HG02884 (cell line): ENCODE measurements at regions not wholly inside any gene's neighbourhood (a gene's known extent, or its start where the extent isn't known, plus 50 kb on each side); places are given as distances from the start of the nearest gene placed in this dataset.
"Not testable (repeated sequence)": the region's sequence is repeated elsewhere in the genome, so short reads cannot be mapped to it uniquely, and the experiment has no call there.

Experiments
- ATAC-seq: cut with Tn5 transposase; IDR thresholded peaks from one replicate; pipeline ENCODE4 v1.9.1; 2021; ENCODE audit warnings: mild to moderate bottlenecking, moderate library complexity; ENCODE audit not compliant: unreplicated experiment

GRCh38 chr13:40373608-40374007 is 292.8 kb downstream of the FOXO1 start:
- ATAC-seq = not testable (repeated sequence)

DNA sequence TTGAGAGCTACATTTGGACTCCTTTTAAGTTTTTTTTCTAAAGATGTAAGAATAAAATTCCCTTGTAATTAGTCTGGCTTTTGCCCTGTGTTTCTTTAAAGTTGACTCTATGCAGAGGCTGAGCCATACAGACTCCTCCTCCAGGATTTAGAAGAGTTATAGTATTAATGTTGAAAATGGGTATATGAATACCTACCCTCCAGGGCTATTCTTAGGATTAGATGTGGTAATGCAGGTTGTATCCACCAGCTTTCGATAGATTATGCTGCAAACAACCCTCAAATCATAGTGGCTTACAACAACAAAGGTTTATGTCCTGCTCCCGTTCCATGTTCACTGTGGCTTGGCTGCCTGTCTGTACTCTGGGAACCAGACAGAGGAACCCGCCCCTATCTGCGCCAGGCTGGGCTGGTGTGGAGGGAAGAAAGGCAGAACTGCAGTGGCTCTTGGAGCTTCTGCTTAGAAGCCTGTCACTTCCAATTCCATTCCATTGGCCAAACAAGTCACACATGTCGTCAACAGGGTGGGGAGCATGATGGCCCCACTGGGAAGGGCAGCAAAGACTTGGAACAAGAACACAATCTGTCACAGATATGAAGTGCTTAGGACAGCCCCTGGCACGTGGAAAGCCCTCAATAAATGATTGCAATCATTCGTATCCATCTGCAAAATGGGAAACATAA is 290.8 kb downstream of the FOXO1 start:
- no peak for ATAC-seq

- no peak for ATAC-seq
These were observed 290.1 kb downstream of the FOXO1 start for GRCh38 chr13:40376296-40376849.

DNA sequence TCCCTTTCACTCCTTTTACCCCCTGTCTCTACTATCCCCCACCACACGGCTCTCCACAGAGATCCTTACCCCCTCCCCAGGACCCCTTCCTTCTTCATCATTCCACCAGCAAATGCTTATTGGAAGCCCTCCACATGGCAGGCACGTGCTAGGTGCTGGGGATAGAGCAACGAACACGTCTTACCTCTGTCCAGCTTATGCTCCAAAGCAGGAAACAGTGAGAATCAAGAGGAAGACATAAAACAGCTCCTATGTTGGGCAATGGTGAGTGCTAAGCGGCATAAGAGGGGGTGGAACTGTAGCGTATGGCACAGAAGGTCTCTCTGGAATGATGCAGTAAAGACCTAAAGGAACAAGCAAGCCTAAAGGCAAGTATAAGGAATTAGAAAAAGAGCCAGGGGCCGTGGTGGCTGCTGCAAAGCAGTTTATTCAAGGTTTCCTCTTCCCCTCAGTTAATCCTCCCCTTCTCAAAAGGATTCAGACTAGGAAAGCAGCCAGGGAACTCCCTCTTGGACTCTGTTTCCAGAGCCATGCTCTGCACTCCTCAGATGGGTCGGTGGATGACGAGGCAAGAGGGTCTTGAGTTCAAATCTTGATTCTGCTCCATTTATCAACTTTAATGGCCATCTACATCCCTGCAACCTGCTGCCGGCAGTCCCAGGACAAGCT is 289.4 kb downstream of the FOXO1 start:
- ATAC-seq = no peak

DNA sequence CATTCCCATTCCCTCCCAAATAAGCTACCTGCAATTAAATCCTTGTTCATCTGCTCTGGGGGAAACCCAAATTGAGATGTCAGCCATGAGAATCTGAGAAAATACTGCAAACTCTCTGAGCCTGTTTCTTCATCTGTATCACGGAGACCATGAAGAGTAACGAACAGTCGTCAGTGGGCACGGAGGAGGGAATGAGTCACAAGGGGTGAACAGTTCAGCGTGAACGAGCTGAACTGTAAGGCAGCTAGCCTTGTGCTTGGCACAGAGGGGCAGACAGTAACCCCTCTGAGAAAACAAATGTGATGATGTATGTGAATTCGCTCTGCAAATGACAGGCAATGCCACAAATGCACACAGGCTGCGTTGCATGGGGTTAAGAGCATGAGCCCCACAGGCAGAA is 288.7 kb downstream of the FOXO1 start:
- no peak for ATAC-seq

- ATAC-seq = no peak
These were observed 287.2 kb downstream of the FOXO1 start for GRCh38 chr13:40379196-40379595.

DNA sequence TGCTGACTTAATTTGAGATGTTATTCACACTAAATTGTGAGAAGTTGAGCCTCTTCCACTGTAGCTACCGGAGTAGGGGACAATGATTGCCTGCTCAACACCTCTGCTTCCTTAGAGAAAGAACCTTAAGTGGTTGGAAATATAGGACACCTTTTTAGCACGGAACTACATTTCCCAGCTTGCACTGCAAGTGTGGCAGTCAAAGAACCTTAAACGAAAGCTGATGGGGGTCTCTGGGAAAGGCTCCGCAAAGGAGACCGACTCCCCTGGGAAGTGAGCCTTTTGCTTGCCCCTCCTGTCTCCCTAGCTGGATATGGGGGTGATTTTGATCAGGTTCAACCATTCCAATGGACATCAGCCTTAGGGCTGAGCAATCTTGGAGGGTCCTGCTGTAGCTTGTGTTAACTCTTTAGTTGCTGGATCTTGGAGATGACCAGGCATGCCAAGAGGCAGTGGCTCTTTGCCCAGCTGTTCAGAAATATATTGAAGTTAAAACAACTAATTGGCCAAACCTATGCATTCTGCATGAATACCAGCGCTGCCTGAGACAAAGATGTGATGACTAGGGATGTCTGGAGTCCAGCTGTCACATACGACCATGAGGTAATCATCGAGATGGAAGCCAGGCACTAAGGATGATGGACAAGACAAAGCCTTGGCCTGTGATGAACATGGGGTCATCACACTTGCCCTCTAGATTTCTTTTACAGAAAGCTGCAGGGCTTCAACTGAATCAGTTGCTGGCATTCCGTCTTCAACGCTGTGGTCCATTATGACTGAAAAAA is 286.5 kb downstream of the FOXO1 start:
- no peak for ATAC-seq

DNA sequence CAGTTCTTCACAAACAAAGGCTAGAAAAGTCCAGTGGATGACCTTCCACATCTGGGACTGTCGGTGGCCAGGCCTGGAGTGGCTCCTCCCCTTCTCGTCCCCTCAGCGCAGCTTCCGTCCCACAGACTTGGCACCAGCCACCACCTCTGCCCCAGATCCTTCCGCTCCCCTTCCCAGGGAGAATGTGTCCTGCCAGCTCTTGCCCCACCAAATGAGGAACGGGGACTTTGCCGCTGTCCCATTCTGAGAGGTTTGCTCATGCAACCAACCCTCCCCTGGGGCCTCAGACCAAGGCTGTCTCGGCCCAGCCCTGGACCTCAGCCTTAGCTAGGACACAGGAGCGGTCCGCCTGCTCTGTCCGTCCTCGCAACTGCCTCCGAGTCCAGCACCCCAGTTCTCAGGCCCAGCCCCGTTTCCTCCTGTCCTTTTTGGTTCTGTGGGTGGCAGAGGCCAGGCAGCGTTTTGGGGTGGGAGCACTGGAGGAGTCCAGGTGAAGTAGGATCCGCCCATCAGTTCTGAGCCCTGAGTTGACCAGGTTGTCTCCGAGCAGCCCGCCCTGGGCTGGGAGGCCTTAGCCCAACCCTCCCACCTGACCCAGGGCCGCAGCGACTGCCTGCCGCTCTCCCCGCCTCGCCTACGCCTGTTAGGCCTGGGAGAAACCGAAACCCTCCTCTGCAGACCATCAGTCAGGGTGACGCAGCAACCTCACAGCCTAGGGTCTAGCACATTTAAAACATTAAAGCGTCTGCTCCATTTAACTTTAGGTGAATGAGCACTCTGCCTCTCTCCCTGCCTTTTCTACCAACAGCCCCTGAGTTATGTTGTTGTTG is 284.3 kb downstream of the FOXO1 start:
- no peak for ATAC-seq

DNA sequence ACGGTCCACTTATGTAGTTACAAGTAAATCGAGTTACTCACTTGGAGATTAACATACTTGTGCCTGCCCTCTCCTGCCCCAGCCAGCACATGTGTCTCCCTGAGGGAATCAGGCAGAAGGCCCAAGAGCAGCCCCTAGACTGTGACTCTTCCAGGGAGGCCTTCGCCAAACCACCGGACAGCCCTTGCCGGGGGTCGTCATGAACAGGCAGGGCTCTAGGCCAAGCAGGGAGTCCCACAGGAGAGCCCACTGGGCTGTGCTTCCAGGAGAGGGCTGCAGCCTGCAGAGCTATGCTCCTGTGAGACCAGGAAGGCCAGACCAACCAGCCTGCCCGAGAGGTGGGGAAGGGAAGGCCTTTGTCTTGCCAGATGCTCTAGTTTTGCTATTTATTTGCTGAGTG is 283.3 kb downstream of the FOXO1 start:
- ATAC-seq = no peak

- ATAC-seq = no peak
These were observed 282.6 kb downstream of the FOXO1 start for GRCh38 chr13:40383885-40384284.

- no peak for ATAC-seq
These were observed 281.2 kb downstream of the FOXO1 start for GRCh38 chr13:40384976-40385857.

DNA sequence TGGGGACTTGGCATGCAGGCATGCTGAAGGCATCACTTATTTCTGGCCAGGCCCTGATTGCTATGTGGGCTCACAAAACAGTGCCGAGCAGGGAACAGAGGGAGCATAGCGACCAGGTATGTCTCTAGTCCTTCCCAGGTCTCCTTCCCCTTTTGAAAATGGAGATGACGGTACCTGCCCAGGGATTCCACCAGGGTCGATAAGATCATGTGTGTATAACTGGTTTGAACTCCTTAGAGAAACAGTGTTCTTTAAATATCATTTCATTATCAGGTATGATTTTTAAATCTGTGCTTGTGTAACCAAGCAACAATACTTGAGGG is 280.6 kb downstream of the FOXO1 start:
- ATAC-seq = no peak

DNA sequence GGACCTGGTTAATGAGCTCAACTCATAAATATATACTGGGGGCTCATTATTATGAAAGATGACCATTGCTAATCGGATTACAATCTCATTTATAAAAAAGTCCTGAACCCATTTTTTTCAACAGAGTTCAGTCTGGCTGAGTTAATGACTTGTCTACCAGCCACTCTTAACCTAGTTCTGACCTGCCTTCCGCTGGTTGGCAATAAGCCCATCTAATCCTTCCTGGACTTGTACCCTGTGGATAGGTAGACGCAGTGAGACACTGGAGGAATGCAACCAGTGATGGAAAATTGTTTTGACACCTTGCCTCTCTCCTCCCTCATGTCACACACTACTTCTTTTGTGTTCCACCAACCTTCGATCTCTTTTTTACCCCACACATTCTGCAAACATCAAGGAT is 279.9 kb downstream of the FOXO1 start:
- no peak for ATAC-seq

- no peak for ATAC-seq
These were observed 278.7 kb downstream of the FOXO1 start for GRCh38 chr13:40387775-40388174.

- ATAC-seq = peak; percentile 99
These were observed 277.8 kb downstream of the FOXO1 start for GRCh38 chr13:40388617-40389016.

DNA sequence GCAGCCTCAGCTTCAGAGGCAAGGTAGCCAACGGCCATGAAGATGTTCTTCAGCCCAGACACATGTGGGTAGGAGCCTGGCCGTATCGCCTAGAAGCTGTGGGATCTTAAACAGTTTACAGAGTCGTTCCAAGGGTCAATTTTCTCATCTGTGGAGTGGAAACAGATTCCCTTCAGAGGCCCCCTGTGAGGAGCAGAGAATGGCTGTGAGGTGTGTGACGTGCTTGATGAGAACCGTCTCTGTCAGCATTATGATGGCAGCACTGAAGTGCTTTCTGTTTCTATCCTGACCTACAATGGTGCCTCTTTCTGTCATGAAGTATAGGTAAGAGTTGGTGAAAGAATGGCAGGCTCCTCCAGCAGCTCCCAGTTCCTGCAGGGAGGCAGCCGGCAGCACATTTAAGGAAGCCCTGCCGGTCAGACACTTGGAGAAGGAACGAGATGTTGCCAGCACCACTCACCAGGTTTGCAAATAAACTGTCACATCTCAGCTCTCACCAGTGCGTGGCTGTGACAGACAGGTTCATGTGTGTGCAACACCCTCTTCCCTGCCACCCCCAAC is 277.3 kb downstream of the FOXO1 start:
- ATAC-seq = peak; percentile 45

GRCh38 chr13:40390401-40390916 is 276.0 kb downstream of the FOXO1 start:
- ATAC-seq = no peak

DNA sequence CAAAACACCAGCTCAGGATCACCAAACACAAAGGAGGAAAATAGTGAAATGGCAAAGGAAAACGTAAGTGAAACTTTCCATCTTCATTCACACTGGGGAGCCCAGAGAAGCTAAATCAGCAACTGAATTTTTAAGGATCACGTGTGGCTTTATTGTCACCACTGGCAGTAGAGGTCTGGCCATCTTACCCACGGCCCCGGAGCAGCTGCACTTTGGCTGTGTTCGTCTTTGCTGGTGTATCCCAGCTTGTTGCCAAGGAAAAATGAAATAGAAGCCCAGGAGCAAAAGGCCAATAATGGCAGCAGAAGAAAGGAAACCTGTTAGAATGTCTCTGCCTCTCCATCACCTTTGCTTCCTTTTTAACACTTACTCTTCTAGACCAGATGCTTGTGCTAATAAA is 274.7 kb downstream of the FOXO1 start:
- ATAC-seq = no peak

- no peak for ATAC-seq
These were observed 272.0 kb downstream of the FOXO1 start for GRCh38 chr13:40394304-40394985.
